Skin epidermis (tissue), 12 donors: ENCODE measurements at regions not wholly inside any gene's neighbourhood (a gene's known extent, or its start where the extent isn't known, plus 50 kb on each side); places are given as distances from the start of the nearest gene placed in this dataset.

Experiments used
- H3K27ac ChIP-seq, 21 experiments: fragments of 200-600 bp; sonication (generic) in 11 of 21; one replicate each; pipeline ENCODE4 v1.5.0; 2020; ENCODE audit warnings: mild to moderate bottlenecking in 3 of 21, inconsistent platforms in 2 of 21, moderate library complexity in 2 of 21
- H3K4me3 ChIP-seq, 7 experiments: fragments of 200-600 bp; sonication (generic) in 2 of 7; one replicate each; pipeline ENCODE4 v1.5.0; 2020; ENCODE audit warnings: inconsistent platforms in 2 of 7, mild to moderate bottlenecking in 2 of 7, moderate library complexity in 1 of 7

DNA sequence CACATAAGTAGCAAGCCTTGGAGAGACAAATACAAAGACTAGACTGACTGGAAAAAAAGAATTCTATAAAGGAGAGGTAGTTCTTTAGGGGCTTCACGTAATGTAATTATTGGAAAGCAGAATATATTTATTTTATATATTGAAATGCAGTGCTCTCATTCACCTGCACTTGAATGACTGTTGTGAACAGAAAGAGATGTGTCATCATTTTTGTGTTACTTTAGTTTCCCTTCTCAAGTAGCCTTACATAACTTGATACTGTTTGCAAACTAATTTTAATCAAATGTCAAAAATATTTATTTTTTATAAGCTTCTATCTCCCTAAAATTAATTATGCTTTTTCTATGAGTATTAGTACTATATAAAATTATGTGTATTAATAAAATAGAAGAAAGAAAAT, 691.1 kb upstream of the FTMT start:
- Histone ChIP-seq H3K27ac (no peak overlapping the region), H3K4me3 (no peak overlapping the region)

DNA sequence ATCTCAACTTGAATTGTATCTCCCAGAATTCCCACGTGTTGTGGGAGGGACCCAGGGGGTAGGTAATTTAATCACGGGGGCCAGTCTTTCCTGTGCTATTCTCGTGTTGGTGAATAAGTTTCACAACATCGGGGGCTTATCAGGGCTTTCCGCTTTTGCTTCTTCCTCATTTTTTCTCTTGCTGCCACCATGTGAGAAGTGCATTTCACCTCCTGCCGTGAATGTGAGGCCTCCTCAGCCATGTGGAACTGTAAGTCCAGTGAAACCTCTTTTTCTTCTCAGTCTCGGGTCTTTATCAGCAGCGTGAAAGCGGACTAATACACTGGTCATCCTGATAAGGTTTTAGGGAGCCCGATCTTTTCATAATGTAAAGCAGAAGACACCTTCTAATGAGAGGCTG, 687.0 kb upstream of the FTMT start:
- H3K4me3 ChIP-seq = no peak overlapping the region
- no peak overlapping the region for H3K27ac ChIP-seq

- H3K4me3 ChIP-seq = no peak overlapping the region
- no peak overlapping the region for H3K27ac ChIP-seq
These were observed 680.3 kb upstream of the FTMT start for GRCh38 chr5:121171361-121171760.

- Histone ChIP-seq H3K4me3 (no peak overlapping the region), H3K27ac (no peak overlapping the region)
These were observed 679.8 kb upstream of the FTMT start for GRCh38 chr5:121171834-121172233.

- no peak overlapping the region for H3K27ac ChIP-seq
- H3K4me3 ChIP-seq = no peak overlapping the region
These were observed 677.3 kb upstream of the FTMT start for GRCh38 chr5:121174351-121174750.

GRCh38 chr5:121175986-121176385, 675.7 kb upstream of the FTMT start:
- Histone ChIP-seq H3K27ac (no peak overlapping the region), H3K4me3 (no peak overlapping the region)

DNA sequence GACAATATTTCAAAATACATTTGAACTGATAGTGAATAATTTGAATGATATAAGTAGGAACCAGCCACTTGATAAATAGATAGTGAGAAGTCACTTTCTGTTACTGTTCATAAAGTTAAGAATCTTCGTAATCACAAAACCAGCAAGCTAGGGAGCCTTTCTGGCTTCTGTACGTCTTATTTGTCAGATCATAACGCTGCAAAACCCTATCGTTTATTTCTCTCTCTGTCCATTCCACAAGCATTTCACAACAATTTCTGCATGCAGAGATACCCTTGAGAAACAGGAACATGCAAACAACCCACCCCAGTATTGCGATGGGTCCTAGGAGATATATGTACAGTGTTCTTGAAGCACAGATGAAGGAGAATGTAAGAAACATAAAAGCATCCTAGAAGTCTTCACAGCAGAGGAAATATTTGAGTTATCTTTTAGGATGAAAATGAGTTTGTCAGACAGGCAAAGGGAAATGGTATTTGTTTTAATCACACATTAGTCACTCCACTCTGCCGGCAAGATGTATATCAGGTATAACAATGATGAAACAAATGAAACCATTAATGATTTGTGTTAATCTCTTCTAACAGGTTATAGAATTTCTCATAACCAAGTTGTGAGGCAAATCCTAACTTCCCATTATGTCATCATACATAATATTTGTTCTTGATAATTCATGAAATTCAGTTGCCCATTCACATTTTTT, 668.7 kb upstream of the FTMT start:
- no peak overlapping the region for H3K27ac ChIP-seq
- no peak overlapping the region for H3K4me3 ChIP-seq

DNA sequence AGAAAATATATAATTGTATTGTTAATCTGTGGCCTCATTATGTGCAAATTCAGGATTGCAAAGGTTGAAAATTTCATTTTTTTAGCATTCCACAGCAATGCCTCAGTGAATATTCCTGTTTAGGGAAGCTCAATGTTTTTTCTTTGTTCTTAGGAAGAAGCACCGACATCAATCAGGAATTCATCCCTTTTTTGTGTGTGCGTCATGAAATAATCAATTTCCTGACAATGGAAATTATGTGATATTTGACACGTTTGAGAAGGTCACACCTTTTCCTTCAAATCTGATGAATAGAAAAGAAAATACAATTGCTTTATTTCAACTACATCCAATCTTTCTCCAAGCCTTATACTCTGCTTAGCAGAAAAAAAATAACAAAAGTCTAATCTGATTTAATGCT, 662.8 kb upstream of the FTMT start:
- H3K4me3 ChIP-seq = no peak overlapping the region
- no peak overlapping the region for H3K27ac ChIP-seq

DNA sequence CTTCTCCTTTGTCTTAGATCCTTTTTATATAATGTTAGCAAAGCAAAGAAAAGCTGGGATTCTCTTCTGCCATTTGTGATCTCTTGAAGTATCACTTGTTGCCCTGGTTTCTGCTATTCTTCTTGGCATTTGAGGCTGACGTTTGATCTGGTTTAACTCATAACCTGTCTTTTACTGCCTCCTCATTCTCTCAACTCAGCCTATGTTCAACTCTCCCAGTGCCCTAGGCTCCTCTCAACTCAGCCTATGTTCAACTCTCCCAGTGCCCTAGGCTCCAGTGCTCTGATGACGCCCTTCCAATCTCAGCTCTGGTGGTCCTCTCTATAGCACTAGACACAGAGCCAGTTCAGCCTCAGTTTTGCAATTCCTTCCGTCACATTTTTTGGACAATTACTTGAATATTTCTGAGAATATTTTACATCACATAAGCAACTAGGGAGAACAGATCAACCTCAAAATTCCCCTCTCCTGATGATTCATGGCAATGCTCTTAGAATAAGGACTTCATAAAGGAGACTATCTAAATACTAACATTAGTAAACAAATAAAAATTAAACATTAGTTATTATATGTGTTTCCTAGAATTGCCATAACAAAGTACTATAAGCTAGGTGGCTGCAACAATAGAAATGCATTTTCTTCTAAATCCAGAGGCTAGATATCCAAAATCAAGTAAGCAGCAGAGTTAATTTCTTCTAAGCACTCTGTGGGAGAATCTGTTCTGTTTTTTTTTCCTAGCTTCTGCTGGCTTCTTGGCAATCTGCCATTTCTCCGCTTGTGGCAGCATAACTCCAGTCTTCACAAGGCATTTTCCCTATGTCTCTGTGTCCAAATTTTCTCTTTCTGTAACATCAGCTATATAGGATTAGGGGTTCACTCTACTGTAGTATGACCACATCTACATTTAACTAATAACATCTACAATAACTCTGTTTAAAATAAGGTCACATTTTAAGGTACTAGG, 662.1 kb upstream of the FTMT start:
- Histone ChIP-seq H3K4me3 (no peak overlapping the region), H3K27ac (no peak overlapping the region)

DNA sequence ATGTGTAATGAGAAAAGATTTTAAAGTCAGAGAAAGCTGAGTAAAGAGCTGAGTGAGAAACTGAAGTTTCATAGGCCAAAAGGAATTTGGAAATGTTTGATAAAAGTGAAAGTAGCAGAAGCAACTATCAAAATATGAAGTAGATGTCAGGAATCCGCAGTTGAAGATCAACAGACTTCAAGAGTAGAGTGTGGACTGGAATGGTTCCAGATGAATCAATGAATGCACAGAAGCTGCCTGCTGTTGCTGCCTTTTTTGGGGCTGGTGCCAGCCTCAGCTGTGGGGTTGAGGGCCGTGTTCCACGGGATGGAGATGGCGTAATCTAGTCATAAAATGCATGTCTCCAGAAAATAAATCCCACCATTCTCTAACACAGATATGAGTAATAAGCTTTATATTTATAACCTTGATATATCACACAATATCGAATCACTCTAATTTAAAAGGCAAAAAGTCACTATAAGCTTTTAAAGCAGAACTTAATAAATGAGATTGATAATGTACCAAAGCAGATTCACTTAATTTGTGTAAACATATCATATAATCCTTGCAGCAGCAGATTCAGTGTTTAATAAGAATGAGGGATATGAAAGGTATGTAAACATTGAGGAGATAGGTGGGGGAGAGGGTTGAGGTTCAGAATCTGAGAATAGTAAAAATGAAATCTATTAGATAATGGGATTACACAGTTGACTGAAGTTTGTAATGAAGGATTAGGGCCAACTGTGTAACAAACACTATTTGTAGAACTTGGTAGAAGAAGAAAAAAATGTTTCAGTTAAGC, 652.3 kb upstream of the FTMT start:
- Histone ChIP-seq H3K4me3 (no peak overlapping the region), H3K27ac (no peak overlapping the region)

GRCh38 chr5:121218086-121218485, 633.6 kb upstream of the FTMT start:
- no peak overlapping the region for H3K4me3 ChIP-seq
- no peak overlapping the region for H3K27ac ChIP-seq

DNA sequence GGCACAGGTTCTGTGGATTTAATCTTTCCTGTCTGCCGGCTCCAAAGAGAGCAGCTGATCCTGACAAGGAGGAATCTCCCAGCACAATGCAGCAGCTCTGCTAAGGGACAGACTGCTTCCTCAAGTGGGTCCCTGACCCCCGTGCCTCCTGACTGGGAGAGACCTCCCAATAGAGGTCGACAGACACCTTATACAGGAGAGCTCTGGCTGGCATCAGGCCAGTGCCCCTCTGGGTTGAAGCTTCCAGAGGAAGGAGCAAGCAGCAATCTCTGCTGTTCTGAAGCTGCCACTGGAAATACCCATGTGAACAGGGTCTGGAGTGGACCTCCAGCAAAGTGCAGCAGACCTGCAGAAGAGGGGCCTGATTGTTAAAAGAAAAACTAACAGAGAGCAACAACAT, 630.2 kb upstream of the FTMT start:
- Histone ChIP-seq H3K4me3 (no peak overlapping the region), H3K27ac (no peak overlapping the region)

DNA sequence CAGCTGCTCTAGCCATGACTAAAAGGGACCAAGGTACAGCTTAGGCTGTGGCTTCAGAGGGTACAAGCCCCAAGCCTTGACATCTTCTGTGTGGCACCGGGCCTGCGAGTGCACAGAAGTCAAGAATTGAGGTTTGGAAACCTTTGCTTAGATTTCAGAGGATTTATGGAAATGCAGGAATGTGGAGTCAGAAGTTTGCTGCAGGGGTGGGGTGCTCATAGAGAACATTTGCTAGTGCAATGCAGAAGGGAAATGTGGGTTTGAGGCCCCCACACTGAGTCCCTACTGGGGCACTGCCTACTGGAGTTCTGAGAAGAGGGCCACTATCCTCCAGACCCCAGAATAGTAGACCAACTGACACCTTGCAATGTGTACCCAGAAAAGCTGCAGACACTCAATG, 624.9 kb upstream of the FTMT start:
- Histone ChIP-seq H3K27ac (no peak overlapping the region), H3K4me3 (no peak overlapping the region)

DNA sequence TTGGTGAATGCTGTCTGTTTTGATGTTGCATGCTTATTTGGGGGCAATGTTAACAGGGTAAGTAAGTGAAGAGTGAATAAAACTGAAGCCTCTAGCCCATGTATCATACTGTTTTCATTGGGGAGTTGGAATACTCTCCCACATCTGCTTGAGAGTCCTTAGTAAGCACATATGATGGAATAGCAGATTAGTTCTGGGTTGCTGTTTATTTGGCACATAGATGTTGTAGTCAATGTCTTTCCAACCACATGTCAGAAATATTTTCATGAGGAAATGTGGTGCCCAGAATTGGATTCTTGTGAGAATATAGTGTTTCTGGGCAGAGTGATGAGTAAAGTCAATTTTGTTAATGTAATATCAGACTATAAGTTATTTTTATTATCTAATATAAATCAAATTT, 611.7 kb upstream of the FTMT start:
- H3K4me3 ChIP-seq = no peak overlapping the region
- H3K27ac ChIP-seq = no peak overlapping the region

- no peak overlapping the region for H3K27ac ChIP-seq
- H3K4me3 ChIP-seq = no peak overlapping the region
These were observed 604.7 kb upstream of the FTMT start for GRCh38 chr5:121246971-121247370.

GRCh38 chr5:121251954-121252353, 599.7 kb upstream of the FTMT start:
- H3K27ac ChIP-seq = no peak overlapping the region
- H3K4me3 ChIP-seq = no peak overlapping the region

GRCh38 chr5:121257621-121258020, 594.1 kb upstream of the FTMT start:
- H3K27ac ChIP-seq = no peak overlapping the region
- no peak overlapping the region for H3K4me3 ChIP-seq

DNA sequence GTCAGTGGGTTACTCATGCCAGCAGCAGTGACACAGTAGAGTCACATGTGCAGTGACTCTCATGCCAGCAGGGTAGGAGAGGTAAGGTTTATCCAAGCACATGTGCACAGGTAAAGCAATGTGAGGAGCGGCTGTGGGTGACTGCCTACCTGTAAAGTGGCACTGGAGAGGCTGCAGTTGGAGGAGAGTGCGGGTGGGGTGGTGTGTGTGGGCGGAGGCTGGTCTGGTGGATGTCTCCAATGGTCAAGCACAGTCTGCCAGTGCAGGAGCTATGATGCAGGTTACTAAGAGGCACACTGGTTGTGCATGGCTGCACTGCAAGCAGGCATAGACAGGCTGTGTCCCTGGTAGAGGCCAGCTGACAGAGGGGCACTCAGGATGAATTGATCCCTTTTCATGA, 588.2 kb upstream of the FTMT start:
- H3K27ac ChIP-seq = no peak overlapping the region

GRCh38 chr5:121264605-121265004, 587.1 kb upstream of the FTMT start:
- Histone ChIP-seq H3K27ac (no peak overlapping the region), H3K4me3 (no peak overlapping the region)

More for the DNA sequence above, 588.2 kb upstream of the FTMT start:
- H3K4me3 ChIP-seq = no peak overlapping the region

DNA sequence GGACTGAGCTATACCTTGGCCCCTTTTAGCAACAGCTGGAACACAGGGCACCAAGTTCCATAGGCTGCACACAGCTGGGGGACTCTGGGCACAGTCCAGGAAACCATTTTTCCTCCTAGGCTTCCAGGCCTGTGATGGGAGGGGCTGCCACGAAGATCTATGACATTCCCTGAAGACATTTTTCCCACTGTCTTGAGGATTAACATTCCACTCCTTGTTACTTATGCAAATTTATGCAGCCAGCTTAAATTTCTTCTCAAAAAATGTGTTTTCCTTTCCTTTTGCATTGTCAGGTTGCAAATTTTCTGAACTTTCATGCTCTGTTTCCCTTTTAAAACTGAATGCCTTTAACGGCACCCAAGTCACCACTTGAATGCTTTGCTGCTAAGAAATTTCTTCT, 580.1 kb upstream of the FTMT start:
- Histone ChIP-seq H3K4me3 (no peak overlapping the region), H3K27ac (no peak overlapping the region)
